Endothelial cell of umbilical vein (primary cell): ENCODE measurements at regions not wholly inside any gene's neighbourhood (a gene's known extent, or its start where the extent isn't known, plus 50 kb on each side); places are given as distances from the start of the nearest gene placed in this dataset.

Experiments used
- BruUV-seq: library from RNA; stranded (reverse); fragments of 400-500 nt; replicated peaks from 2 replicates; lab custom pipeline; 2021; lab: Mats Ljungman, UMichigan
- CTCF ChIA-PET: fragments of 300-600, 350-600 bp; sonication (Branson Sonifier 250); formaldehyde crosslinking; loops from one replicate; lab custom pipeline; 2021; ENCODE audit warnings: antibody characterized with exemption, inconsistent platforms; lab: Charles Lee
- POLR2A ChIA-PET: fragments of 300-600, 350-600 bp; sonication (Branson Sonifier 250); formaldehyde crosslinking; loops from one replicate; lab custom pipeline; 2021; ENCODE audit warnings: antibody characterized with exemption, inconsistent platforms; lab: Charles Lee
- DNase-seq: peaks from one replicate; pipeline ENCODE4 v3.0.0-alpha.2; 2011; ENCODE audit warnings: low read depth, low spot score
- FAIRE-seq: peaks from 2 replicates; lab custom pipeline; 2011; peaks lifted over from hg19 to GRCh38; lab: Jason Lieb, UNC
- H2AFZ ChIP-seq: 2 replicates; pipeline ENCODE4 v1.6.0; 2012; ENCODE audit warnings: low read depth, low read length, control low read depth, inconsistent platforms
- H3K27ac ChIP-seq: 2 replicates; pipeline ENCODE4 v1.5.1; 2011; ENCODE audit warnings: low read depth, mild to moderate bottlenecking, control low read depth, low read length, moderate library complexity; ENCODE audit not compliant: insufficient read depth
- H3K27me3 ChIP-seq, 2 experiments: 2 replicates each; pipeline versions ENCODE4 v1.6.0 to v1.6.1; 2011; ENCODE audit warnings: low read length in 2 of 2, mixed read lengths in 1 of 2; ENCODE audit not compliant: control insufficient read depth in 2 of 2, insufficient read depth in 2 of 2
- H3K36me3 ChIP-seq, 2 experiments: 2 replicates in 1 of 2; 3 replicates in 1 of 2; pipeline ENCODE4 v1.5.1; 2011; ENCODE audit warnings: low read length in 2 of 2, mild to moderate bottlenecking in 1 of 2, moderate library complexity in 1 of 2; ENCODE audit not compliant: control insufficient read depth in 2 of 2, insufficient read depth in 2 of 2; ENCODE audit errors: extremely low read depth in 1 of 2
- H3K4me1 ChIP-seq: 3 replicates; pipeline ENCODE4 v1.5.1; 2011; ENCODE audit warnings: mild to moderate bottlenecking, low read length; ENCODE audit not compliant: control insufficient read depth, insufficient read depth; ENCODE audit errors: extremely low read depth
- H3K4me2 ChIP-seq: 2 replicates; pipeline ENCODE4 v1.6.1; 2011; ENCODE audit warnings: low read length, control low read depth, mixed read lengths; ENCODE audit not compliant: insufficient read depth
- H3K4me3 ChIP-seq, 3 experiments: fragments of 200-600 bp in 1 of 3; sonication (generic), shearing (Covaris generic) in 1 of 3; replicated peaks in 1 of 3; 2 replicates each; pipeline ENCODE4 v1.5.1; 2011 to 2016; ENCODE audit warnings: control low read depth in 3 of 3, low read length in 3 of 3, mild to moderate bottlenecking in 2 of 3, inconsistent platforms in 1 of 3, low read depth in 1 of 3, moderate library complexity in 1 of 3; ENCODE audit not compliant: insufficient read depth in 1 of 3
- H3K79me2 ChIP-seq: 2 replicates; pipeline ENCODE4 v1.6.0; 2012; ENCODE audit warnings: low read length, inconsistent platforms; ENCODE audit not compliant: control insufficient read depth, insufficient read depth
- H3K9ac ChIP-seq: replicated peaks from 2 replicates; pipeline ENCODE3; 2011; ENCODE audit warnings: low read length, control low read depth; ENCODE audit not compliant: insufficient read depth; ENCODE audit errors: extremely low read depth
- H3K9me1 ChIP-seq: replicated peaks from 3 replicates; pipeline ENCODE4 v1.6.0; 2011; ENCODE audit warnings: mild to moderate bottlenecking, low read length; ENCODE audit not compliant: control insufficient read depth, insufficient read depth; ENCODE audit errors: extremely low read depth
- H3K9me3 ChIP-seq: replicated peaks from 2 replicates; pipeline ENCODE4 v1.5.1; 2012; ENCODE audit warnings: low read length, inconsistent platforms; ENCODE audit not compliant: control insufficient read depth, insufficient read depth
- H4K20me1 ChIP-seq: replicated peaks from 2 replicates; pipeline ENCODE3; 2011; ENCODE audit warnings: mild to moderate bottlenecking, low read length; ENCODE audit not compliant: control insufficient read depth, insufficient read depth; ENCODE audit errors: extremely low read depth
- CTCF ChIP-seq, 2 donors: IDR thresholded peaks; 1 replicate in 1 of 2; 2 replicates in 1 of 2; pipeline ENCODE4 v1.5.1; 2011; ENCODE audit warnings: low read length in 2 of 2, mild to moderate bottlenecking in 2 of 2, moderate library complexity in 2 of 2, control low read depth in 1 of 2, inconsistent platforms in 1 of 2, low read depth in 1 of 2; ENCODE audit not compliant: insufficient read depth in 1 of 2; ENCODE audit errors: extremely low read depth in 1 of 2
- EZH2 ChIP-seq: IDR thresholded peaks from 2 replicates; pipeline ENCODE4 v1.6.1; 2012; ENCODE audit warnings: borderline replicate concordance, low read depth, mild to moderate bottlenecking, moderate library complexity, low read length, inconsistent platforms; ENCODE audit not compliant: severe bottlenecking
- FOS ChIP-seq: IDR thresholded peaks from 2 replicates; pipeline ENCODE4 v1.6.1; 2011; ENCODE audit warnings: mild to moderate bottlenecking, low read length, moderate library complexity, borderline replicate concordance; ENCODE audit not compliant: insufficient read depth
- GATA2 ChIP-seq: IDR thresholded peaks from 2 replicates; pipeline ENCODE4 v1.7.0; 2011; ENCODE audit warnings: low read depth, mild to moderate bottlenecking, moderate library complexity, mixed read lengths, low read length; ENCODE audit not compliant: insufficient read length, insufficient read depth
- JUN ChIP-seq: IDR thresholded peaks from 2 replicates; pipeline ENCODE4 v1.6.1; 2011; ENCODE audit warnings: borderline replicate concordance, low read depth; ENCODE audit not compliant: insufficient read length, insufficient read depth
- MAX ChIP-seq: IDR thresholded peaks from 2 replicates; pipeline ENCODE4 v1.6.1; 2011; ENCODE audit not compliant: insufficient read depth, insufficient read length
- POLR2A ChIP-seq: IDR thresholded peaks from 2 replicates; pipeline ENCODE4 v1.6.1; 2012; ENCODE audit warnings: low read depth, mild to moderate bottlenecking, control low read depth, low read length
- dilution Hi-C: fragments of 300-500 bp; cut with MboI; formaldehyde crosslinking; loops from one replicate; pipeline ENCODE4 v1.15.0; 2019; ENCODE audit warnings: low sequenced_read_pairs; ENCODE audit not compliant: extremely low pct_ligation_motif_present
- intact Hi-C: fragments of 100-400 bp; cut with micrococcal nuclease; formaldehyde crosslinking; loops from one replicate; pipeline ENCODE4 v1.10.0; 2022

DNA sequence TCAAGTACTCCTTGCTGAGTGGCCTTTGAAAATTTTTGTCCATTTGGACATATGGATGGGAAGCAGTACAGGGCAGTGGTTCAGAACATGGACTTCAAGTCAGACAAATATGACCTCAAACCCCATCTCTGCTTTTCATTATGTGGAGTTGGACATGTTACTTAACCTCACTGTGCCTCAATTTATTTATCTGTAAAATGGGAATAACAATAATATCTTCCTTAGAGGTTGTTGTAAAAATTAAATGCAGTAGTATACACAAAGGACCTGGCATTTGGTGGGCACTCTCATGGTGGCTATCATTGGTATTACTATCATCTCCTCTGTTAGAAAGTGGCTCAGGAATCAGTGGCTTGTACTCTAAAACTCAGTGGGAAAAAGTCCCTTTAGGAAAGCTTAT lies 204.0 kb upstream of the MYLIP start:
- Histone ChIP-seq H4K20me1 (no peaks in the 10 kb centered on the region), H3K9ac (no peak overlapping the region), H3K4me1 (peaks cover 23% of the 10 kb centered on the region), H2AFZ (no peak overlapping the region), H3K9me1 (no peaks in the 10 kb centered on the region), H3K27me3 (no peaks in the 10 kb centered on the region), H3K4me3 (no peak overlapping the region), H3K9me3 (no peaks in the 10 kb centered on the region), H3K79me2 (no peaks in the 10 kb centered on the region), H3K27ac (no peak overlapping the region), H3K4me2 (no peak overlapping the region), H3K36me3 (no peaks in the 10 kb centered on the region)
- FAIRE-seq (no peak), DNase-seq (no peak)
- intact Hi-C loops = no loop called here
- BruUV-seq = no TSS peak
- POLR2A ChIA-PET = no interaction called here
- dilution Hi-C loops = no loop called here
- CTCF ChIA-PET = interaction anchor here (0.6 kb wide), 1 partner anchor 16 kb away, joined by 3 read pairs; no protein-coding TSS in a partner anchor
- TF ChIP-seq POLR2A (no peak), EZH2 (no peak), MAX (no peak), JUN (no peak), CTCF (IDR thresholded peaks at IDR 0.05; ENCODE audit: extremely low read depth in 1 of 2, insufficient read depth in 1 of 2, low read depth in 1 of 2, low read length in 2 of 2) (no peak), FOS (no peak), GATA2 (no peak)
